Spleen (tissue), 7 donors: ENCODE measurements at regions not wholly inside any gene's neighbourhood (a gene's known extent, or its start where the extent isn't known, plus 50 kb on each side); places are given as distances from the start of the nearest gene placed in this dataset.

Experiments
- CTCF ChIP-seq, 11 experiments: fragments of 200-600 bp in 7 of 11; fragments of 450-650 bp in 4 of 11; sonication (generic) in 4 of 11; IDR thresholded peaks in 8 of 11; conservative IDR thresholded peaks in 3 of 11; 1 replicate in 7 of 11; 2 replicates in 4 of 11; pipeline versions ENCODE4 v1.4.0 to v1.8.0; 2016 to 2021; ENCODE audit warnings: antibody characterized with exemption in 11 of 11, inconsistent platforms in 4 of 11, mild to moderate bottlenecking in 1 of 11
- POLR2A ChIP-seq, 3 donors: fragments of 450-650 bp; IDR thresholded peaks; one replicate each; pipeline ENCODE4 v1.5.1; 2017; ENCODE audit warnings: antibody characterized with exemption in 3 of 3, mild to moderate bottlenecking in 1 of 3
- donor health status: DM: no; HTN: no; CAD: no; lungs with moderate emphysema.
- donor health status: DM: no; HTN: no; CAD: no.
- donor health status: DM: no; HTN: no; CAD: no.

GRCh38 chr16:48901712-48902374, 291.9 kb upstream of the N4BP1 start:
- no peak for TF ChIP-seq CTCF (IDR thresholded peaks at IDR 0.05 in 8 of 11, conservative IDR thresholded peaks at IDR 0.05 in 3 of 11)
- TF ChIP-seq POLR2A (IDR thresholded peaks at IDR 0.05): no peak
